ENCODE measurements at regions not wholly inside any gene's neighbourhood (a gene's known extent, or its start where the extent isn't known, plus 50 kb on each side); places are given as distances from the start of the nearest gene placed in this dataset.

GRCh38 chr20:12833861-12834260 lies 174.9 kb upstream of the SPTLC3 start:
- H3K4me1 ChIP-seq = no peaks in the 10 kb centered on the region
- H3K27ac ChIP-seq = no peak overlapping the region
- no peak for DNase-seq (ENCODE audit: extremely low spot score in 2 of 2)
- intact Hi-C loops (cut with DNase I) = no loop called here
- H3K4me3 ChIP-seq = no peak overlapping the region
- H3K27me3 ChIP-seq = no peaks in the 10 kb centered on the region
- TF ChIP-seq POLR2A (IDR thresholded peaks at IDR 0.05) = no peak
- TF ChIP-seq, protein P1, sequence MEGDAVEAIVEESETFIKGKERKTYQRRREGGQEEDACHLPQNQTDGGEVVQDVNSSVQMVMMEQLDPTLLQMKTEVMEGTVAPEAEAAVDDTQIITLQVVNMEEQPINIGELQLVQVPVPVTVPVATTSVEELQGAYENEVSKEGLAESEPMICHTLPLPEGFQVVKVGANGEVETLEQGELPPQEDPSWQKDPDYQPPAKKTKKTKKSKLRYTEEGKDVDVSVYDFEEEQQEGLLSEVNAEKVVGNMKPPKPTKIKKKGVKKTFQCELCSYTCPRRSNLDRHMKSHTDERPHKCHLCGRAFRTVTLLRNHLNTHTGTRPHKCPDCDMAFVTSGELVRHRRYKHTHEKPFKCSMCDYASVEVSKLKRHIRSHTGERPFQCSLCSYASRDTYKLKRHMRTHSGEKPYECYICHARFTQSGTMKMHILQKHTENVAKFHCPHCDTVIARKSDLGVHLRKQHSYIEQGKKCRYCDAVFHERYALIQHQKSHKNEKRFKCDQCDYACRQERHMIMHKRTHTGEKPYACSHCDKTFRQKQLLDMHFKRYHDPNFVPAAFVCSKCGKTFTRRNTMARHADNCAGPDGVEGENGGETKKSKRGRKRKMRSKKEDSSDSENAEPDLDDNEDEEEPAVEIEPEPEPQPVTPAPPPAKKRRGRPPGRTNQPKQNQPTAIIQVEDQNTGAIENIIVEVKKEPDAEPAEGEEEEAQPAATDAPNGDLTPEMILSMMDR (IDR thresholded peaks at IDR 0.05) = no peak
- no peak for TF ChIP-seq POLR2AphosphoS5 (IDR thresholded peaks at IDR 0.05; ENCODE audit: insufficient read depth in 1 of 2, low read depth in 1 of 2)
- no peaks in the 10 kb centered on the region for H3K36me3 ChIP-seq
- H3K9me3 ChIP-seq = no peaks in the 10 kb centered on the region

- intact Hi-C loops (cut with DNase I) = no loop called here
- TF ChIP-seq, protein P1 (IDR thresholded peaks at IDR 0.05) = no peak
- TF ChIP-seq POLR2AphosphoS5 (IDR thresholded peaks at IDR 0.05; ENCODE audit: insufficient read depth in 1 of 2, low read depth in 1 of 2) = no peak
- TF ChIP-seq POLR2A (IDR thresholded peaks at IDR 0.05) = no peak
- DNase-seq (ENCODE audit: extremely low spot score in 2 of 2) = no peak
- no peaks in the 10 kb centered on the region for H3K9me3 ChIP-seq
- no peaks in the 10 kb centered on the region for H3K27me3 ChIP-seq
- H3K4me1 ChIP-seq = no peaks in the 10 kb centered on the region
- H3K36me3 ChIP-seq = no peaks in the 10 kb centered on the region
- no peak overlapping the region for H3K4me3 ChIP-seq
- no peak overlapping the region for H3K27ac ChIP-seq
Observed at GRCh38 chr20:12835999-12836398, 172.8 kb upstream of the SPTLC3 start.

DNA sequence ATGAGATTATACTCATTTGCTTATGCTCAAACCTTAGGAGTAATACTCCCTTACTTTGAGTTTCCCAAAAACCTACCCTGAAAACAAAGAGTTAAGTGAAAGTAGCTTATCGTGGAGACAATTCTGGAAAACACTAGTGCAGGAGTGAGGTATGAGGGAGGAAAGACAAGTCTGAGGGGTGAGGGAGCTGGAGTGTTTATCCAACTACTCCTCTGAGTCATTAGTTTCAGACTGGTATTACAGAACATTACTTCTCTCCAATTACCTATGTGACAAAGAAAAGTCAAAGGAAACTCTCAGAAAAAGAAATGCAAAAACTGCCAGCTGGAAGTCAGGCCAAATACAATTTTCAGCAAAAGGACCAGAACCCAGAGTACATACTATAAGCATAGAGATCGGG lies 171.1 kb upstream of the SPTLC3 start:
- no peak for DNase-seq (ENCODE audit: extremely low spot score in 2 of 2)
- TF ChIP-seq POLR2A (IDR thresholded peaks at IDR 0.05) (no peak), POLR2AphosphoS5 (IDR thresholded peaks at IDR 0.05; ENCODE audit: insufficient read depth in 1 of 2, low read depth in 1 of 2) (no peak)
- TF ChIP-seq, protein P1 (IDR thresholded peaks at IDR 0.05) = no peak
- H3K4me1 ChIP-seq = no peaks in the 10 kb centered on the region
- H3K4me3 ChIP-seq = no peak overlapping the region
- no peaks in the 10 kb centered on the region for H3K27me3 ChIP-seq
- intact Hi-C loops (cut with DNase I) = no loop called here
- H3K36me3 ChIP-seq = no peaks in the 10 kb centered on the region
- no peak overlapping the region for H3K27ac ChIP-seq
- H3K9me3 ChIP-seq = no peaks in the 10 kb centered on the region

- Histone ChIP-seq H3K4me3 (no peak overlapping the region), H3K4me1 (no peaks in the 10 kb centered on the region), H3K27me3 (no peaks in the 10 kb centered on the region), H3K36me3 (no peaks in the 10 kb centered on the region), H3K27ac (no peak overlapping the region), H3K9me3 (no peaks in the 10 kb centered on the region)
- no peak for DNase-seq (ENCODE audit: extremely low spot score in 2 of 2)
- intact Hi-C loops (cut with DNase I) = no loop called here
- TF ChIP-seq POLR2AphosphoS5 (IDR thresholded peaks at IDR 0.05; ENCODE audit: insufficient read depth in 1 of 2, low read depth in 1 of 2) = no peak
- TF ChIP-seq POLR2A (IDR thresholded peaks at IDR 0.05) = no peak
- TF ChIP-seq, protein P1 (IDR thresholded peaks at IDR 0.05) = no peak
Observed at GRCh38 chr20:12838261-12838866, 170.4 kb upstream of the SPTLC3 start.

- TF ChIP-seq, protein P1 (IDR thresholded peaks at IDR 0.05) = no peak
- no peak for TF ChIP-seq POLR2AphosphoS5 (IDR thresholded peaks at IDR 0.05; ENCODE audit: insufficient read depth in 1 of 2, low read depth in 1 of 2)
- intact Hi-C loops (cut with DNase I) = no loop called here
- Histone ChIP-seq H3K27ac (no peak overlapping the region), H3K36me3 (no peaks in the 10 kb centered on the region), H3K4me1 (no peaks in the 10 kb centered on the region), H3K4me3 (no peak overlapping the region), H3K27me3 (no peaks in the 10 kb centered on the region), H3K9me3 (no peaks in the 10 kb centered on the region)
- no peak for DNase-seq (ENCODE audit: extremely low spot score in 2 of 2)
Observed at GRCh38 chr20:12847872-12848271, 160.9 kb upstream of the SPTLC3 start.

All from vagina (tissue), 2 donors.